ENCODE measurements at regions not wholly inside any gene's neighbourhood (a gene's known extent, or its start where the extent isn't known, plus 50 kb on each side); places are given as distances from the start of the nearest gene placed in this dataset.

- Histone ChIP-seq H3K27ac (no peak overlapping the region), H3K9me3 (no peaks in the 10 kb centered on the region), H3K27me3 (peaks cover 0 to 5% of the 10 kb centered on the region in 2 donors), H3K4me1 (no peaks in the 10 kb centered on the region), H3K4me3 (no peak overlapping the region), H3K36me3 (no peaks in the 10 kb centered on the region)
- DNase-seq, result no peak
- intact Hi-C loops (cut with DNase I; ENCODE audit: low total_unique reads), result no loop called here
- no peak for TF ChIP-seq CTCF (IDR thresholded peaks at IDR 0.05)
These were observed 91.3 kb upstream of the GZMB start for GRCh38 chr14:24725311-24725710.

DNA sequence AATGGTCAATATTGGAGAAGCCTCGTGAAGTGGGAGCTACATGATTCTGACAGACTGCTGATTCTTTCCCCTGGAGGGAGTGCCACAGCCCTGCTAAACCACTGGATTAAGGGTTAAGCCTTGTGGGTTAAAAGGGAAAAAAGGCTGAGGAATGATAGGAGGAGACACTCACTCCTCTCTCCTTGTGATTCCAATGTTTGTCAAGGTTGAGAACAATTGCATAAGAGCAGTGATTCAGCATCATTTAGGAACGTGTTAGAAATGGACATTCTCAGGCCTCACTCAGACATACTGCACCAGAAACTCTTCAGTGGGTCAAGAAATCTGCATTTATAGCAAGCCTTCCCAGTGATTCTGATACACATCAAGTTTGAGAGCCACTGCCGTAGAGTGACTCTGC is 87.8 kb upstream of the GZMB start:
- no peaks in the 10 kb centered on the region for H3K4me1 ChIP-seq
- no peaks in the 10 kb centered on the region for H3K9me3 ChIP-seq
- intact Hi-C loops (cut with DNase I; ENCODE audit: low total_unique reads), result no loop called here
- H3K4me3 ChIP-seq, result no peak overlapping the region
- no peaks in the 10 kb centered on the region for H3K36me3 ChIP-seq
- TF ChIP-seq CTCF (IDR thresholded peaks at IDR 0.05), result no peak
- H3K27me3 ChIP-seq, result peaks cover 0 to 8% of the 10 kb centered on the region in 2 donors
- DNase-seq, result no peak
- no peak overlapping the region for H3K27ac ChIP-seq

DNA sequence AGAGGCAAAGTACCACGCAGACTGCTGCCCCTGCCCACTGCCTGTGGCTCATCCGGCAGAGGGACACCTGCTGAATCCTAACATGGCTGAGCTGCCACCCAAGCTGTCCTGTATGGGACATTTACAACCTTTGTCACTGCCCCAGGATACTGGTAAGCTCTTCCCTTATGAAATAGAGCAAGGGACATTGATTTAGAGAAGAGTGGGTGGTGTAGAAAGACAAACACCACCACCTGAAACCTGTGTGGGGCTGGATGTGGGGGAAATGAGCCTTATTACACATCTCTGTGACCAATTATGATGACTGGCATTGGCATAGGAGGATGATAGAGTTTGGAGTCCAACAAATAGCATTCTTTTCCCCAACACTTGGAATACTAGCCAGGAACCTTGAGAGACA is 81.2 kb upstream of the GZMB start:
- H3K27ac ChIP-seq, result no peak overlapping the region
- intact Hi-C loops (cut with DNase I; ENCODE audit: low total_unique reads), result loop anchor here (10.0 kb wide), 1 partner anchor 440 kb away; no protein-coding TSS in a partner anchor

GRCh38 chr14:24713404-24713803 is 79.4 kb upstream of the GZMB start:
- no peaks in the 10 kb centered on the region for H3K36me3 ChIP-seq
- no peak for DNase-seq
- intact Hi-C loops (cut with DNase I; ENCODE audit: low total_unique reads), result loop anchor here (10.0 kb wide), 1 partner anchor 441 kb away; no protein-coding TSS in a partner anchor
- H3K27ac ChIP-seq, result no peak overlapping the region
- peaks cover 0 to 3% of the 10 kb centered on the region in 2 donors for H3K27me3 ChIP-seq
- TF ChIP-seq CTCF (IDR thresholded peaks at IDR 0.05), result no peak
- no peaks in the 10 kb centered on the region for H3K9me3 ChIP-seq
- no peaks in the 10 kb centered on the region for H3K4me1 ChIP-seq
- H3K4me3 ChIP-seq, result no peak overlapping the region

More for the DNA sequence above, 81.2 kb upstream of the GZMB start:
- Histone ChIP-seq H3K9me3 (no peaks in the 10 kb centered on the region), H3K4me1 (no peaks in the 10 kb centered on the region), H3K27me3 (peaks cover 0 to 3% of the 10 kb centered on the region in 2 donors), H3K36me3 (no peaks in the 10 kb centered on the region), H3K4me3 (no peak overlapping the region)
- no peak for DNase-seq
- no peak for TF ChIP-seq CTCF (IDR thresholded peaks at IDR 0.05)

- TF ChIP-seq CTCF (IDR thresholded peaks at IDR 0.05), result no peak
- intact Hi-C loops (cut with DNase I; ENCODE audit: low total_unique reads), result loop anchor here (10.0 kb wide), 1 partner anchor 442 kb away; no protein-coding TSS in a partner anchor
These were observed 78.9 kb upstream of the GZMB start for GRCh38 chr14:24712909-24713308.

DNA sequence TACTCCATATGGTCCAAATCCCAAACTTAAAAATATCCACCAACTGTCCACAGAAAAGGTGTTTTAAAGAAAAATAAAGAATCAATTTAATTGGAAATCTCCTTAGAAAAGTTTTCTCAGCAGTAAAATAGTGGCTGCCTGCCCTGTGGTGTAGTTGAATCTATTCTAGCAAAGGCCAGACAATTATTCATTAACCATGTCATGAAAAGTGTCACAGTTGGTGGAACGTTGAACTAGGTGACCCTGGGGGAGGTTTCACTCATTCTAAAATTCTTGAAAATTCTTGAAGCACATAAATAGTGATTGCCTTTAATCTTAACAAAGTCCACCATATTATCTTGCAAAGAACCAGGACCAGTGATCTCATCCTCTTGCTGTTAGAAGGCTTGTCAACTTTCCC is 78.4 kb upstream of the GZMB start:
- intact Hi-C loops (cut with DNase I; ENCODE audit: low total_unique reads), result loop anchor here (10.0 kb wide), 1 partner anchor 442 kb away; no protein-coding TSS in a partner anchor
- Histone ChIP-seq H3K36me3 (no peaks in the 10 kb centered on the region), H3K4me3 (no peak overlapping the region), H3K4me1 (no peaks in the 10 kb centered on the region), H3K27me3 (peaks cover 0 to 3% of the 10 kb centered on the region in 2 donors), H3K9me3 (no peaks in the 10 kb centered on the region), H3K27ac (no peak overlapping the region)
- DNase-seq, result no peak
- TF ChIP-seq CTCF (IDR thresholded peaks at IDR 0.05), result no peak

More at GRCh38 chr14:24712909-24713308, 78.9 kb upstream of the GZMB start:
- no peak for DNase-seq
- no peaks in the 10 kb centered on the region for H3K4me1 ChIP-seq
- no peaks in the 10 kb centered on the region for H3K36me3 ChIP-seq
- H3K27ac ChIP-seq, result no peak overlapping the region
- H3K9me3 ChIP-seq, result no peaks in the 10 kb centered on the region
- H3K4me3 ChIP-seq, result no peak overlapping the region
- H3K27me3 ChIP-seq, result peaks cover 0 to 3% of the 10 kb centered on the region in 2 donors
